22Rv1 (cell line): ENCODE measurements at regions not wholly inside any gene's neighbourhood (a gene's known extent, or its start where the extent isn't known, plus 50 kb on each side); places are given as distances from the start of the nearest gene placed in this dataset.

Experiments used
- H3K27ac ChIP-seq: fragments of 450-650 bp; 2 replicates; pipeline ENCODE4 v1.5.1; 2017
- CTCF ChIP-seq: fragments of 450-650 bp; IDR thresholded peaks from 2 replicates; pipeline ENCODE4 v1.5.1; 2017; ENCODE audit warnings: mild to moderate bottlenecking
- ZFX ChIP-seq: fragments of 450-650 bp; IDR thresholded peaks from 2 replicates; pipeline ENCODE4 v1.6.1; 2017; ENCODE audit warnings: antibody characterized with exemption, borderline replicate concordance

DNA sequence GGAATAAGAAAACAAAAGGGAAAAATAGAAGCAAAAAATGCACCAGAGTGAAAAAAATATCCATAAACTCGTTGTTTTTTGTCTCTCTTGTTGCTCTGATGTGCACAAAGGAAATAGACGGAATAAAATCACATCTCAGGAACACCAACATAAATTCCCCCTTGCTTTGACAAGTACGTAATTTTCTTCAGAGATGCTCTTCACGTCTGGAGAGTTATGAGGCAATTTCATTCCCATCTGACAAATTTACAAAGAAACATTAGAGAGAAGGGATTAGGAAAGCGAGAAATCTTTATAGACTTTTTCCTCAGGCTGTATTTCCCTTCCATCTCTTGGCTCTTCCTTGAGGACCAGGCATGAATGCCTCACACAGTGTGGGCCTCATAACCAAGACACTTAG, 250.1 kb upstream of the ZFP64 start:
- TF ChIP-seq CTCF, result no peak
- TF ChIP-seq ZFX, result no peak
- H3K27ac ChIP-seq, result no peak overlapping the region

DNA sequence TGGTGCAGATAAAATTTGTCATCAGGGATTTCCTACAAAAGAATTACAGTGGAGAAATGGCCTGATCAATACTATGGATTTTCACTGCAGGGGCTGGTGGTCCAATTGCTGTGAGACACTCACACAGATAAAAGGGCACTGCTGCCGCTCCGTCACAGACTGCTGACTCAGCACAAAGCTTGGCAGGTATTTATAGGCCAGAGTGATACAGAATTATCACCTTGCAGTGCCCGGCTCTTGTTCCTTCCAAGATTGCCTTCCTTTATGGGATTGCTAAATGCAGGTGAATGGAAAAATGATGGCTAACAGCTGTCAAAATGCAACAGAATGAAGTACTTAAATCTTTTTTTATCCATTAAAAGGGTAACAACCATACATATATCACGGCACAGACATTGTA, 247.8 kb upstream of the ZFP64 start:
- no peak overlapping the region for H3K27ac ChIP-seq
- no peak for TF ChIP-seq ZFX
- TF ChIP-seq CTCF, result no peak

- no peak overlapping the region for H3K27ac ChIP-seq
- TF ChIP-seq CTCF (no peak), ZFX (no peak)
Measured at GRCh38 chr20:52438326-52438963, 246.9 kb upstream of the ZFP64 start.

GRCh38 chr20:52434453-52434852, 242.9 kb upstream of the ZFP64 start:
- no peak overlapping the region for H3K27ac ChIP-seq
- no peak for TF ChIP-seq CTCF
- no peak for TF ChIP-seq ZFX

DNA sequence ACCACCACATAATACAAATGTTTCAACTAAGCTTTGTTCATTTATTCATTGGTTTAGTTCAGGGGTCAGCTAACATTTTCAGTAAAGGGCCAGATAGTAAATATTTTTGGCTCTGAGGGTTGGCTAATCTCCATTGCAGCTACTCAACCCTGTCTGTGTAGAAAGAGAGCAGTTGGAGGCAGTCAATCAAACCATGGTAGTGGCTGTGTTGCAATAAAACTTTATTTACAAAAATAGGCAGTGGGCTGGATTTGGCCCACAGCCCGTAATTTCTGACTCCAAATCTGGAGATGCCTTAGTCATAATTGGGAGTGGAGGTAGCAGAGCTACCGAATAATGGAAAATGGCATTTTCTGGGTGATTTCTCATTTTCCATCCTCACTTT, 242.5 kb upstream of the ZFP64 start:
- H3K27ac ChIP-seq, result no peak overlapping the region
- TF ChIP-seq CTCF (no peak), ZFX (no peak)

GRCh38 chr20:52433326-52434040, 241.9 kb upstream of the ZFP64 start:
- TF ChIP-seq CTCF, result no peak
- H3K27ac ChIP-seq, result no peak overlapping the region

DNA sequence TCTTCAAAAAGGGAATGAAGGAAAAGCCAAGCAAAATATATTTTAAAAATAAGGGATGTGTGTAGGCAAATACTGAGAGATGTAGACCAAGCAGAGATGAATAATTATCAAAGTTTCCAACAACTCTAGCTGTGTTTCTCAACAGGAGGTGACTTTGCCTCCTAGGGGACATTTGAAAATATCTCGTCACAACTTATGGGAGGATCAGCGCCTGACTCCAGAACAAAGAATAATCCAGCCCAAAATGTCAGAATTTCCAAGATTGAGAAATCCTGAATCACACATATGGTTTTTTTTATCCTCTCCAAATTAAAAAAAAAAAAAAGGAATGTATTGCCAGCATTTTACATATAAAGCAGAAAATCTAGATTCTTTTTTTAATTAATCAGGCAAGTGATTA, 241.2 kb upstream of the ZFP64 start:
- no peak for TF ChIP-seq CTCF
- TF ChIP-seq ZFX, result no peak
- no peak overlapping the region for H3K27ac ChIP-seq
